Ramos (cell line): ENCODE measurements at regions not wholly inside any gene's neighbourhood (a gene's known extent, or its start where the extent isn't known, plus 50 kb on each side); places are given as distances from the start of the nearest gene placed in this dataset.

ENCODE experiments used
- in situ Hi-C: fragments of 300-500 bp; cut with MboI; formaldehyde crosslinking; loops from one replicate; pipeline ENCODE4 v1.14.3; 2022; ENCODE audit warnings: low sequenced_read_pairs; ENCODE audit not compliant: unreplicated experiment

- in situ Hi-C loops: no loop called here
Measured at GRCh38 chr11:103842795-103843194, 193.6 kb upstream of the DDI1 start.

- in situ Hi-C loops: no loop called here
Measured at GRCh38 chr11:103844327-103845215, 191.9 kb upstream of the DDI1 start.

- in situ Hi-C loops: no loop called here
Measured at GRCh38 chr11:103845331-103845730, 191.1 kb upstream of the DDI1 start.

GRCh38 chr11:103848686-103849085, 187.8 kb upstream of the DDI1 start:
- in situ Hi-C loops: no loop called here

GRCh38 chr11:103849366-103849765, 187.1 kb upstream of the DDI1 start:
- in situ Hi-C loops: no loop called here

GRCh38 chr11:103850419-103851165, 185.8 kb upstream of the DDI1 start:
- in situ Hi-C loops: no loop called here

- in situ Hi-C loops: no loop called here
Measured at GRCh38 chr11:103851166-103851651, 185.2 kb upstream of the DDI1 start.
